ENCODE measurements at regions not wholly inside any gene's neighbourhood (a gene's known extent, or its start where the extent isn't known, plus 50 kb on each side); places are given as distances from the start of the nearest gene placed in this dataset.

- no peak overlapping the region for H3K4me2 ChIP-seq (ENCODE audit: insufficient read depth in 1 of 2, low read depth in 2 of 2, low read length in 2 of 2)
- DNase-seq (ENCODE audit: low read depth in 1 of 2, low spot score in 2 of 2), result no peak
- no peak for TF ChIP-seq EGR1 (IDR thresholded peaks at IDR 0.05; ENCODE audit: borderline replicate concordance, low read depth, low read length)
- no peak for TF ChIP-seq YY1 (IDR thresholded peaks at IDR 0.05; ENCODE audit: low read depth, low read length)
- TF ChIP-seq E2F6 (IDR thresholded peaks at IDR 0.05), result no peak
- TF ChIP-seq SAP30 (IDR thresholded peaks at IDR 0.05; ENCODE audit: insufficient read depth, insufficient replicate concordance, low read length), result no peak
- TF ChIP-seq TAF1 (IDR thresholded peaks at IDR 0.05; ENCODE audit: low read depth, low read length), result no peak
- TF ChIP-seq MAFK (IDR thresholded peaks at IDR 0.05; ENCODE audit: low read depth, low read length), result no peak
- no peak for TF ChIP-seq SIN3A (conservative IDR thresholded peaks at IDR 0.05 in 1 of 2, IDR thresholded peaks at IDR 0.05 in 1 of 2; ENCODE audit: low read depth in 1 of 2, low read length in 2 of 2)
- TF ChIP-seq MAX (IDR thresholded peaks at IDR 0.05), result no peak
- no peak for TF ChIP-seq SIX5 (IDR thresholded peaks at IDR 0.05; ENCODE audit: low read depth, low read length)
- TF ChIP-seq KDM5A (IDR thresholded peaks at IDR 0.05; ENCODE audit: low read length), result no peak
- TF ChIP-seq FOSL1 (IDR thresholded peaks at IDR 0.05; ENCODE audit: insufficient read depth, low read depth, low read length), result no peak
- TF ChIP-seq SRF (IDR thresholded peaks at IDR 0.05; ENCODE audit: low read depth, low read length), result no peak
- TF ChIP-seq CBX5 (IDR thresholded peaks at IDR 0.05; ENCODE audit: low read depth, low read length), result no peak
- no peak for TF ChIP-seq POU5F1 (IDR thresholded peaks at IDR 0.05; ENCODE audit: low read depth, low read length)
Measured at GRCh38 chr12:85733221-85733840, 102.9 kb downstream of the RASSF9 start.

More at GRCh38 chr12:85733221-85733840, 102.9 kb downstream of the RASSF9 start:
- no peak overlapping the region for H3K23ac ChIP-seq (ENCODE audit: insufficient read length)
- no peak overlapping the region for H4K91ac ChIP-seq (replicated peaks; ENCODE audit: insufficient read length, low read length)
- H3K14ac ChIP-seq (ENCODE audit: insufficient read length), result no peak overlapping the region
- H3K79me1 ChIP-seq (ENCODE audit: low read depth, low read length), result no peaks in the 10 kb centered on the region
- no peaks in the 10 kb centered on the region for H3K27me3 ChIP-seq (replicated peaks in 1 of 4; ENCODE audit: control insufficient read depth in 3 of 4, extremely low read depth in 1 of 4, insufficient read depth in 3 of 4, low read length in 3 of 4)
- ChIA-PET POLR2A (ENCODE audit: partially characterized antibody) (no interaction called here), CTCF (ENCODE audit: partially characterized antibody) (interaction anchor here (0.9 to 1.9 kb wide), 3 partner anchors 28 to 266 kb away, joined by 3 to 5 read pairs (median 4); no protein-coding TSS in a partner anchor)
- H3K27ac ChIP-seq (ENCODE audit: low read depth, low read length), result no peak overlapping the region
- WGBS, 2 experiments (ENCODE audit: extremely low coverage in 1 of 2, insufficient coverage in 1 of 2, insufficient read length in 1 of 2, insufficient replicate concordance in 2 of 2, low coverage in 1 of 2, low lambda C conversion rate in 2 of 2, missing lambda C conversion rate in 1 of 2), result 84% methylated on average over 5 of the region's 5 CpGs; no CpG with 5 or more reads in 1 of the 2 experiments
- no peak overlapping the region for H2AFZ ChIP-seq (ENCODE audit: low read length)
- no peak overlapping the region for H3K4ac ChIP-seq (replicated peaks; ENCODE audit: insufficient read length, low read depth, low read length)
- no peak overlapping the region for H2BK5ac ChIP-seq (ENCODE audit: low read depth, low read length)
- H2BK12ac ChIP-seq (ENCODE audit: low read depth, low read length), result no peak overlapping the region
- no peak overlapping the region for H2AK5ac ChIP-seq (ENCODE audit: low read depth, low read length)
- no peaks in the 10 kb centered on the region for H3K79me2 ChIP-seq (ENCODE audit: control insufficient read depth in 1 of 2, insufficient read depth in 2 of 2, low read length in 2 of 2)
- no peak overlapping the region for H3K56ac ChIP-seq (replicated peaks; ENCODE audit: insufficient read length, low read depth, low read length)
- no peak overlapping the region for H4K5ac ChIP-seq (ENCODE audit: insufficient read length, low read depth, low read length)
- no peaks in the 10 kb centered on the region for H3K23me2 ChIP-seq (ENCODE audit: low read depth, low read length)
- no peaks in the 10 kb centered on the region for H3K4me1 ChIP-seq (replicated peaks in 1 of 4; ENCODE audit: control insufficient read depth in 3 of 4, insufficient read depth in 4 of 4, low read length in 3 of 4)
- H3K4me3 ChIP-seq (ENCODE audit: extremely low read depth in 1 of 4, insufficient read depth in 2 of 4, low read depth in 3 of 4, low read length in 4 of 4), result no peak overlapping the region
- FAIRE-seq, result no peak
- no peaks in the 10 kb centered on the region for H4K20me1 ChIP-seq (replicated peaks in 1 of 2; ENCODE audit: control insufficient read depth in 1 of 2, insufficient read depth in 2 of 2, low read length in 2 of 2)
- no peak overlapping the region for H3K9ac ChIP-seq (replicated peaks in 1 of 4; ENCODE audit: extremely low read depth in 1 of 4, low read depth in 3 of 4, low read length in 3 of 4)
- no peak overlapping the region for H4K8ac ChIP-seq (ENCODE audit: extremely low read depth, insufficient read depth, low read length)
- no peak overlapping the region for H2BK20ac ChIP-seq (ENCODE audit: low read length)
- no peak overlapping the region for H3K18ac ChIP-seq (ENCODE audit: extremely low read depth, low read length)
- H2BK15ac ChIP-seq (ENCODE audit: low read length), result no peak overlapping the region
- H2BK120ac ChIP-seq (replicated peaks; ENCODE audit: low read depth, low read length), result no peak overlapping the region
- H3K36me3 ChIP-seq (ENCODE audit: control insufficient read depth in 2 of 4, insufficient read depth in 4 of 4, low read length in 3 of 4), result no peaks in the 10 kb centered on the region
- no peaks in the 10 kb centered on the region for H3K9me3 ChIP-seq (ENCODE audit: insufficient read depth in 2 of 2, low read depth in 1 of 2, low read length in 1 of 2)
